Stimulated activated CD8-positive, alpha-beta memory T cell treated with anti-CD3 and anti-CD28 coated beads, Interleukin-15, amount 100 ng/mL, for 48 hours (primary cell): ENCODE measurements at regions not wholly inside any gene's neighbourhood (a gene's known extent, or its start where the extent isn't known, plus 50 kb on each side); places are given as distances from the start of the nearest gene placed in this dataset.

Source experiments
- DNase-seq, 2 donors: peaks; one replicate each; pipeline ENCODE4 v3.0.0-alpha.2; 2020; ENCODE audit warnings: low read depth in 2 of 2

DNA sequence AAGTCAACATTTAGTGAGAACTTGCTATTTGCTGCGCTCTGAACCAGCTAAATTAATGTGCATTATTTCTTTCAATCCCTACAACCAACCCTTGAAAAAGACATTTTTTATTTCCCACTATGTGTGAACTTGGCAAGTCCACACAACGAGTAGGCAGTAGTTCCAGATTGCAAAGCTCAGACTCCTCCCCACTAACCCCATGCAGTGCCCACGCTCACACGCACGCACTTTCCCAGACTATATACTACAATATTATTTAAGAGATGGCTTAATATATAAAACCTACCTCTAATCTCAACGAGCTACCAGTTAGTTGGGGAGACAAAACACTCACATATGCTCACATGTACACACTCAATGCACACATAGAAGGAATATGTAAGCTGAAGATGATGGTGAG, 671.2 kb downstream of the LMO4 start:
- no peak for DNase-seq

DNA sequence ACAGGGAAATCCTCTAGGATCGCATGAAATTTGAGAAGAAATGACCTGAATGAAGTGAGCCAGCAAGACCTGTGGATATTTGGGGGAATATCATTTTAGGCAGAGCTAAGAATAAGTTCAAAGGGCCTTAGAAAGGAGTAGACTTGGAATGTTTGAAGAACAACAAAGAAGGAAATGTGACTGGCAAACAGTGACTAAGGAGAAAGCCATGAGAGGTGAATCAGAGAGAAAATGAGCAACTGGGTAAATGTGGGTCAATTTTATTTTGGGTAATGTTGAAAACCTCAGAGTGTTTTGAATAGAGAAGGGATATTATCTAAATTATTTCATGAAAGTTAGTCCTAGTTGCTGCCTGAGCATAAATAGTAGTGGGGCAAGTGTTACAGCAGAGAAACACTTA, 672.8 kb downstream of the LMO4 start:
- no peak for DNase-seq

DNA sequence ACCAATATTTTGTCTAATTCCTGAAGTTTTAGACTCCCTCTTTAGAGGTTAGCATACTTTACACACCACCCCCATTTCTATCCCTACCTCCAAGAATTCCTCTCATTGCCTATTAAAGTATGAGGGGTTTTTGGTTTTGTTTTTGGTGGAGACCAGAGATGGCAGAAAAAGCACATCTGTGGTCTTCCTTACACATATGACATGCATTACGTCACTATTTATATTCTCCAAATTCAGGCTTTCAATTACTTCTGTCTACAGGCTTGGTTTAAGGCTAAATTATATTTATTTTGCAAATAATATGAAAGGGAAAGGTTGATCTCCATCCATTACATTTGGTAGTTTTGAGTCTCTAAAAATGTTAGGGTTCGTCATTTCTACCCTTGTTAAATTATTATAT, 674.6 kb downstream of the LMO4 start:
- no peak for DNase-seq

DNA sequence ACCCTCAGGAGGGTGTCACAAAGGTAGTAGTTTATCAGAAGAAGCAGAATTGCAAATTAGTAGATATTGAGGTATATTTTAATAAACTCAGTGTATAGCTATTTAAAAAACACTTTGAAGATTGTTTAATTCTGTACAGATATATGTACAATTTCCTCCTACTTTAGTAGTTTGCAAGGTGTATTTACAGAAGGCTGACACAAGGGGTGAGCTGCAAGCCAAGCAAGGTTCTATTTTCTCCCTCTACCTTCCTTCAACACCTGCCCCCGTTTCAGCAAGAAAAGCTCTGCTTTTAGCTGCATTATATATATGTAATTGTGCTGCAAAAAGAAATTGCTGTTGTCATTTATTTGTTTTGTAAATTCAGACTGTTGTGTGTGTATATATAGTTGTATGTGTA, 674.2 kb upstream of the PKN2 start:
- no peak for DNase-seq

DNA sequence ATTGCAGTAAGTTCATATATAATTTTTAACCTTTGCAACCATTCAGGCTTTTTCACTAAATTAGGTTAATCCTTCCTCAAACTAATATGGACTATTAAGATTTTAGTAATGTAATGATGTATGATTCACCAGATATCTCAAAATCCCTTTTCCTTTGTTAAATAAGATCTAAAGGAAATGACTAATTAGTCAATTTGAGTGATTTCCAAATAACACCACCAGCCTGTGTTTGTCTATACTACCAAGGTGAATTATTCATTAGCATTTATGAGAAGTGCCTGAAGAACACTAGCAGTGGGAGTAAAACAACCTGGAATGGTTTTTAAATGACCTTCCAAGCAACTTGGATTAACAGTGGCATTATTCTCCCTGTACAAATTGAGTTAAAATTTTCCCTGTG, 670.6 kb upstream of the PKN2 start:
- no peak for DNase-seq

DNA sequence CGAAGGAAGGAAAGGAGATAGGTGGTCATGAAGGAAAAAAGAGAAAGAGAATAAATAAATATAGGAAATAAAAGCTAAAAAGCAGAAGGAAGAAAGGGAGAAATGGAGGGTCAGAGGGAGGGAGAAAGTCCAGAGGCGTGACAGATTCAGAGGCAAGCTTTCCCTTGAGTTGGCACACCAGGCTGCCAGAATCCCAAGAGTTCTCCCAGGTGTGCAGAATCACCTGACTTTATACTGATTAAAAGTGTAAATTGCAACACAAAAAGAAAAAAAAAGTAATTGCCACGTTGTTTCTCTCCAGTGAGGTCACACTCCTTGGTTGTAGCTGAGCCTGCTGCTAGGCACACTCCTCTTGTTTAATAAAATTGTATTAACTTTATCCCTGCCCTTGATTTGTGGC, 669.9 kb upstream of the PKN2 start:
- DNase-seq = no peak

DNA sequence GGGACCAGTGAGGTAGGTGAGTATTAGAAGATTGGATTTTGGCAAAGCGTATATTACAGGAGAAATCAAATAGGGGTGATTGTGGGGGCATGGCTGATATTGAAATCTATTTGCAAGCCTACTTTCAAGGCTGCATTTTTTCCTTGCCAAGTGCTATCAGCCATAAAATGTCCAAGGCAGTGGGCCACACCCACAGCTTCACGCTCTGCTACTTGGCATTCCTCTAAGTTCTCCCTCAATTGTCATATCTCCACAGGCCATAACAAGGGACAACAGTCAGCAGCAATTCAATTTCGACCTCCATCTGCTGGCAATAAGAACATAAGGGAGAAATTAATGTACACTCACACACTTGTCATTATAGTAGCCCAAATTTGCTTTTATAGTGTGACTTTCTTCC, 667.1 kb upstream of the PKN2 start:
- DNase-seq = no peak

DNA sequence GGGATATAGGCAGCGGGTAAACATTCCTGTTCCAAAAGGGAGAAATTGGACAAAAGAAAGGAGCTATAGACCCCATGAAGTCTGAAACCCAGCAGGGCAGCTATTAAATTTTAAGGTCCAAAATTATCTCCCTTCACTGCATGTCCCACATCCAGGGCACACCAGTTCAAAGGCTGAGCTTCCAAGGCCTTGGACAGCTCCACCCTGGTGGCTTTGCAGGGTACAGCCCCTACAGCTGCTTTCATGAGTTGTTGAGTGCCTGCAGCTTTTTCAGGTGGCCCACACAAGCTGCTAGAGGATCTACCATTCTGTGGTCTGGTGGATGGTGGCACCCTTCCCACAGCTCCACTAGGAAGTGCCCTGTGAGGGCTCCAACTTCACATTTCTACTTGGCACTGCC, 662.5 kb upstream of the PKN2 start:
- DNase-seq = no peak

DNA sequence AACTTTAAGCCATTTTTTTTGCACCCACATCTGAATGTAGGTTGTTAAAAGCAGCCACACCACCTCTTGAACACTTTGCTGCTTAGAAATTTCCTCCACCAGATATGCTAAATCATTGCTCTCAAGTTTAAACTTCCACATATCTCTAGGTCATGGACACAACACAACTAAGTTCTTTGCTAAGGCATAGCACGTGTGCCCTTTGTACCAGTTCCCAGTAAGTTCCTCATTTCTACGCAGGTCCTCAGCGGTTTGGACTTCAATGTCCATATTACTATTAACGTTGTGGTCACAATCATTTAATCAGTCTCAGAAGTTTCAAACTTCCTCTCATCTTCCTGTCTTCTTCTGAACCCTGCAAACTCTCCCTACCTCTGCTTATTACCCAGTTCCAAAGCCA, 661.6 kb upstream of the PKN2 start:
- DNase-seq = no peak

DNA sequence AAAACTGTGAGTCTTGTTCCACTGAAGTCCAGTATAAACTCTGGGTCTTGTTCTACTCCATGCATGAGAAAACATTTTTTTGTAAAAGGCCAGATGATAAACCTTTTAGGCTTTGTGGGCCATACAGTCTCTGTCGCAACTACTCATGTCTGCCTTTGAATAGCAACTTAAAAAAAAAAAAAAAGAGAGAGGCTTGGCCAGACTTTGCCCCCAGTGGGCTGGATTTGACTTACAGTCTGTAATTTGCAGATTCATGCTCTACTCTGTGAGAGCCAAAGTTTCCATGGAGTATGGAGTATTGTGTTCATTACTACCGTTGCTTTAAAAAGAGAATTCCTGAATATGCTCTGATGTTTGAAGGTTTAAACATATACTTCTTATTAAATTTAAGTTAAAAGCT, 654.9 kb upstream of the PKN2 start:
- no peak for DNase-seq

DNA sequence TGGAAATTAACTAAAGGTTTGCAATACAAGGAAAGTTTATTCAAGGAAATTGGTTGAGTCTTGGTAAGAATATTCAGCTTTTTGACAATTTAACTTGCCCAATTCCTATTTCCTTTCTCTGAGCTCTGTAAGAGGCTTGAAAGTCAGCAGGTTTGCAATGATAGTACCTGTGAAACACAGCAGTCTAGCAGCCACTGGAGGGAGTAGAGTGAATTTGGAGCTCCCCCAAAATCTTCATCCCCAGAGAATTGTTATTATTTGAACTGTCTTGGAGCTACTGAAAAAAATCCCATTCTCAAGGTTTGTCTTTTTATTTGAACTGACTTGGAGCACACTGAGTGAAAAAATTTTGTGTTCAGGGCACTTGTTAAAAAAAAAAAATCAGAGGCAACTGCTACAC, 654.2 kb upstream of the PKN2 start:
- DNase-seq = no peak

DNA sequence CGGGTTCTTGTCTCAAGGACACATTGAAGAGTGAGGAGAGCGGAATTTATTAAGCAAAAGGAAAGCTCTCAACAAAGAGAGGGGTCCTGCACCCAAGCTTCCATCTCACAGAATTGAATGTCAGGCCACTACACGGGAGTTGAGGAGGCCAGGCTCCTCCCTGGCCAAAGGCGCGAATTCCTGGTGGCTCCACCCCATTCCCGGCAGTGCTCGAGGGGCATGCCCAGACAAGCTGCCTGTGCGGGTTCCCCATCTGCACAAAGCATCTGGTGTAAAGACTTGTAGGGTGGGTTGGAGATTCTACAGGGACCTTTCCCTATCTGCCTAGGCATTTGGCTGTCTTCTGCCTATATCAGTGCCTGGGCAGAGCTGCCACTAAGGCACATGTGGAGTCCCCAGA, 648.5 kb upstream of the PKN2 start:
- no peak for DNase-seq

DNA sequence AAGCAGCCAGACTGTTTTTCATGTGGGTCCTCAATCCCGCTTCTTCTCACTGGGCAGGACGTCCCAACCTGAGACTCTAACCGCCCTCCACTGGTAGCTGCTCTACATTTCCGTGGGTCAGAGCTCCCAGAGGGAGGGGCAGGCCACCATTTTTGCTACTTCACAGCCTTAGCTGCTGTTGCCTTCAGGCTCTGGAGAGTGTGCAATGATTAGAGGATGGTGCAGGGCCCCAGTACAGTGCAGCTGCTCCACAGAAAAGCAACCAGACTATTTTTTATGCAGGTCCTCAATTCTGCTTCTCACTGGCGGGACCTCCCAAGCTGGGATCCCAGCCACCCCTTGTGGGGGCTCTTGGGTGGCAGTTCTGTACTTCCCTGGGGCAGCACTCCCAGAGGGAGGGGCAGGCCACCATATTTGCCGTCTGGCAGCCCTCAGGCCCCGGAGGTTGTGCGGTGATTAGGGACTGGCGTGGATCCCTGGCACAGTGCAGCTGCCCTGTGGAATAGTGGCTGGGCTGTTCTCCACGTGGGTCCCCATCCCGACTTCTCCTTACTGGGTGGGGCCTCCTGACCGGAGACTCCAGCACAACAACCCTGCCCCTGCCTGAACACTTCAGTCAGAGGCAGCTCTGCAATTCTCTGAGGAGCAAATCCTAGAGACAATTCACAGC, 647.6 kb upstream of the PKN2 start:
- DNase-seq = no peak

DNA sequence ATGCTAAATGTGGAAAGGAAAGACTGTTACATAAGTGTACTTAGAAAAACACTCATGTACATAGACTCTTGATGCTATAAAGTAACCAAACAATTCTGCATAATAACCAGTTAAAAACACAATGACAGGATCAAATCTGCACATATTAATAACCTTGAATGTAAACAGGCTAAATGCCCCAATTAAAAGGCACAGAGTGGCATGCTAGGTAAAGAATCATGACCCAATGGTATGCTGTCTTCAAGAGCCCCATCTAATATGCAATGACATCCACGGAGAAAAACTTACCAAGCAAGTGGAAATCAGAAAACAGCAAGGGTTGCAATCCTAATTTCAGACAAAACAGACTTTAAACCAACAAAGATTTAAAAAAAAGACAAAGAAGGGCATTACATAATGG, 644.8 kb upstream of the PKN2 start:
- no peak for DNase-seq

DNA sequence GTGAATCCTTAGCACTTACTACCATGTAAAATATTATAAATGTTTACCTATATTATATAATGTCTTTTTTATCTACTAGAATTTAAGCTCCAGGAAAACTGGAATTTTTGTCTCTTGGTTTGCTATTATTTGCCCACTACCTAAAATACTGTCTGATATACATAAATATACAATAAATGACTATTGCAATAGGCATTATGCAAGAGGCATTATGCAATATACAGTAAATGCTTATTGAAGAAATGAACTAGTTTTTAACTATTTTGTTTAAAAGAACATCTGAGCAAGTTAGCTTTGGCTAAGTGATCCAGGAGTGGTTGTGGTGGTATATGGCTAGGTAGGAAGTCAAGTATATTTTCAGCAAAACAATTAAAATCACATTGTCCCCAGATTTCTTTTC, 640.2 kb upstream of the PKN2 start:
- no peak for DNase-seq

DNA sequence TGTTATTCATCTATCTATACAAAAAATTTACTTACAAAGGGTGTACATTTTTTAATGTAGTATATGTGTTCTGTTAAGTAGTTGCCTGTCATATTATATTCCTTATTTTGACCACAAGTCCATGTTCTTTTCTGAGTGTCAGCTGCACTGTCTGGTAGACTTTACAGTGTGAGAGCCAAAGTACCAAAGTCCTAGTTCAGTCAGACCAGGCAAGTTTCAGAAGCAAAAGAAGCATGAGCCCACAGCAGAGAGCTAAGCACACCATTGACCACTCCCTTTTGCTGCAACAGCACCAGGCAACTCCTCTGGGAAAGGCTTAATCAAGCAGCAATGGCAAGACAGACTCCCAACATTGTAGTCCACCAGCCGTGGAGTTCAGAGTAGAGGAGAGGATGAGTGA, 631.9 kb upstream of the PKN2 start:
- DNase-seq = no peak

DNA sequence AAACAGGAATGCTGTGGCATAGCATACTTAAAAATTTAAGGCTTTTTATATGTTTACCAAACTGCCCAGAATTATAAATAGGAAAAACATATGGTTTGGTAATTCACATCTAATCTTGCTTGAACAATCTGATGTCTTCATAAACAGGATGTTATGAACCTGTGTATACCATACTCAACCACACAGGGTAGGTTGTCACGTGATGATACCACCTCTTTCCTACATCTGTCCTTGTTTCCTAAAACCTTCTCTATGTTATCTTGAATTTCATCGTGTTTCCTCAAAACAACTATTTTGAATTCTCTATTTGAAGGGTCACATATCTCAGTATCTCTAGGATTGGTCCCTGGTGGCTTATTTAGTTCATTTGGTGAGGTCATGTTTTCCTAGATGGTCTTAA, 631.0 kb upstream of the PKN2 start:
- DNase-seq = no peak

DNA sequence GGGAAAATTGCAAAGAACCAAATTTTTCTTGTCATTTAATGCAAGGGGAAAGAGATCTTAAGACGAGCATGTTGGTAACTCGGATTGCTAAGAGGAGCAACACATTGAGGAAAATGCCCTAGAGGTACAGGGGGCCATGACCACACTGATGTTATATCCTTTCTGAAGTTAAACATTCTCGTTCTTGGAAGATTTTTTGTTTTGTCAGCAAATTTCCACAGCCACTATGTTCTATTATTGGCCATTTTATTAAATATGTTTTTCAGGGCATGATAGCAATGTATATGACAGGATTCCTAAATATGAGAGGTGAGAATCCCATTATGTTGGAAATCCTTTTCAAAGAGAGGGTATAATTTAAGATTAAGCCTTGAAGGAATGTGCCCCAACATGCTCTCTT, 627.2 kb upstream of the PKN2 start:
- no peak for DNase-seq

DNA sequence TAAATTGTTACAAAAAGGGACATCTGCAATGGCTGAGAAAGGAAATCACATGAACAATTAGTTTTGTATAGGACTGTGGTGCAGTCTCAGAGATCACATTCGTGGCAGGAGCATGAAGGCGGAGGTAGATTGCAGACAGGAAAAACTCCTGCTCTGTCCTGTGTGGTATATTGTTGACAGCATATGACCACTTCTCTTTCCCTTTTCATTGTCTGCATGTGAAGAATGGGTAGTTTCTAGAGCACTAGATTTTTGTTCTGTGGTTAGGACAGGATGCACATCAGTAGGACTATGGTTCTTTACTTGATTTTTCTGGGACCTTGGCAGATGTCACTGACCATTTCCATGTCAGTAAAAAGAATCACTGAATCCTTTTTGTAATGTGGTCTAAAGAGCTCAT, 625.9 kb upstream of the PKN2 start:
- no peak for DNase-seq

DNA sequence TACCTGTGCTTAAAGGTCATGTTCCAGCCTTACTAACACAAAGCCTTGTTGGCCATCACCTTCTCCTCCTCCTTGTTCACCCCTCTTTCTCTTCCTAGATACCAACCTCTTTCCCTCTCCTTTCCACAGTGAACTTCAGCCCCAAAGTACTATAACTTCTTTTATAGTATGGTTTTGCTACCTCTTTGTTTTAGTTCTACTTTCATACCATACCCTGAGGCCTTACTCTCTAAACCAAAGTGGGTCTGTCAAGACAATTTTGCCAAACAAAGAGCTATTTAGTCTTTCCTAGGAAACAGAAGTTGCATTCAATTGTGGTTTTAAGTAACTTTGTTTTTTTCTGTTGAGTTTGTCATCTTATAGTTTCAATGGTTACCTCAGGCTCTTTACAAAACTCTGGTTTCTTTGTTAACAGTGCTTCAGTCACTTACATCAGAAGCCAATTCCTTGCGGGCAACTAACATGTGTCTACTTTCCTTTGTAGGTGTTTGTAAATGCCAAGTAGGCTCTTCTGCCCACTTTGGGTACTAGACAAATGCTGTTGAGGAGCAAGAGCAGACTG, 623.9 kb upstream of the PKN2 start:
- no peak for DNase-seq

DNA sequence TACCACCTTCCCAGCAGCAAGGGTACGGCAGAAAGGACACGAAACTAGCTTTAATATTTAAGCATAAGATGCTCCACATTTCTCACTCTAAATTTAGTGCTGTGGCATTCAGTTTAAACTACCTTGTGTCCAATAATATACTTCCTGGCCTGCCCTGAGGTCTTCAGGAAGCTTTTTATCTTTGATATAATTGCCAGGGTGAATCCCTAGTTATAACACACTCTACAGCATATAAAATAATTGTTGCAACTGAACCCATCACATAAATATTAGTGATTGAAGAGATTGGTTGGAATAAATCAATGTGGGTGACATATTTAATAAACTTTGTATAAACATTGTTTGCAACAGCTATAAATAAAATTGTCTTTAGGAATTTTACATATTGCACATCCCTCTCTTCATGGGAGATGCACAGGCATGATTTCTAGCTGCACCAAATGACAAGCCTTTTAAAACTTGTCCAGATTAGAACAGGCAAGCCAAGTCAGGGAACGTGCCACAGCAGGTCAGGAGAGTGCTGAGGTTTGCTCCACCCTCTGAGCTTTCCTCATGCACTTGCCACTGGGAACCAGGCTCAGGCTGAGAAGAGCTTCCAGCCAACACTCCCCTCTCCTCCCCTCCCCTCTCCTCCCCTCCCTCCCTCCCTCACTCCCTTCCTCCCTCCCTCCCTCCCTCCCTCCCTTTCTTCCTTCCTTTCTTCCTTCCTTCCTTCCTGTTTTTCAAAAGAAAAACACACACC, 623.2 kb upstream of the PKN2 start:
- DNase-seq = no peak

DNA sequence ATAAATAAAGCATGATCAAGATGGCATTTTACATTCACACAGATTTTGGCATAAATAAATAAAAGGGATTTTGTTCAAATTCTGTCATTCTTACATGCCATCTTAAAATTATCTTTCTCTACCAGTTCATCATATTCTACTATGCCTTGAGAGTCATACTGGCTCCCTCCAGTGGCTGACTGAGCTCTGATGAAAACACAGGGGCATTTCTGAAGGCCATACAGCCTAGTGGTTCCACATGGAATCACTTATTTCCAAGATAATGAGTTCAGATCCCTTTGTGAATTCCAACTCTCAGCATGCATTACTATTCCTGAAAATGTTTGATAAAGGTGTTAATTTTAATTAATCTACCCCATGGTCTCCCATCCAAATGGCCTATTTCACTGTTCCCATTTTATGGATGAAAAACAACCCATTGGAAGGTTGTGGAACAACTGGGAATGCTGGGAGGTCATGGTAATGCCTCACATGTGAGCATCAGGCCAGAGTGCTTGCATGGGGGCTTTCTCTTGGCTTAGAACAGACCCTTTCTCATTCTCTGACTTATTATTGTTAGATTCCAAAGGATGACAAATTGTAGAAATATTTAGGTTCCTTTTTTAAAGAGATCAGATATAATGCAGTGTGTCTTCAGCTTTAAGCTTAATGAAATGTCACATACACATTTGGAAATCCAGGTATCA, 622.4 kb upstream of the PKN2 start:
- DNase-seq = no peak

DNA sequence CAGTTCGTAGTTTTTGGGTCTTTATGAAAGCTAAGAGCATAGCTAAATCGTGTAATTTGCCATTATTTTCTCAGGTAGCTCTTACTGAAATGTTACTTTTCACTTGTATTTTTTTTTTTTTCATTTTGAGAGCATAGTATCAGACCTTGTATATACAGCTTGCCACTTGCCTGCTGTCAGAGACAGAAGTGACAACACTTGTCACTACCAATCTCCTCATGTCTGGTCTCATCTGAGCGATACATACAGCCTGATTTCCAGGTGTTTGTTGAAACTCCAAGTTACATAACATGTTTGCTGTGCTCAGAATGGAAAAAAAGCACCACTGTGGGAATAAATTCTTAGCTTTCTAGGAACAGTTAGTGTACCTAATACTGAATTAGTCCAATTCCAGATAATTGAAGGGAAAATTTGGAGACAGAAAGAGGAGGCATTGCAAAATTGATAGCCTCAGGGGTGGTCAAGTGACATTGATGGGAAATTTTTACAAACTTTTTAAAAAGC, 621.4 kb upstream of the PKN2 start:
- no peak for DNase-seq
